K562 (cell line): ENCODE measurements at regions not wholly inside any gene's neighbourhood (a gene's known extent, or its start where the extent isn't known, plus 50 kb on each side); places are given as distances from the start of the nearest gene placed in this dataset.

ENCODE experiments used
- ATAC-seq: fragments of 200-7000 bp; cut with Tn5 transposase; 3 replicates; pipeline ENCODE4 v1.9.1; 2020; ENCODE audit warnings: moderate library complexity
- BruUV-seq: library from RNA; stranded (reverse); fragments of 400-500 nt; replicated peaks from 2 replicates; lab custom pipeline; 2021; lab: Mats Ljungman, UMichigan
- CTCF ChIA-PET: fragments of 300-600 bp; formaldehyde crosslinking; extraction: SDS; loops from one replicate; lab custom pipeline; 2021; ENCODE audit warnings: low intra/inter-chr PET ratio; lab: Yijun Ruan, JAX
- POLR2A ChIA-PET: fragments of 300-600, 350-650 bp; sonication (Branson Sonifier 250); formaldehyde crosslinking; extraction: SDS; loops from one replicate; lab custom pipeline; 2021; ENCODE audit warnings: antibody characterized with exemption, inconsistent platforms; lab: Yijun Ruan, JAX
- DNase-seq, 4 experiments: peaks; one replicate each; pipeline versions ENCODE4 v3.0.0 to v3.0.0-alpha.2; 2011 to 2018; ENCODE audit warnings: low spot score in 3 of 4, mixed read lengths in 3 of 4; ENCODE audit errors: extremely low read depth in 1 of 4
- FAIRE-seq: peaks from 2 replicates; lab custom pipeline; 2011; peaks lifted over from hg19 to GRCh38; lab: Jason Lieb, UNC
- H2AFZ ChIP-seq: 2 replicates; pipeline ENCODE4 v1.6.0; 2011; ENCODE audit warnings: low read depth, low read length, control low read depth, inconsistent platforms
- H3K27ac ChIP-seq: fragments of 200-600 bp; 3 replicates; pipeline ENCODE4 v1.8.0; 2011; ENCODE audit warnings: low read depth, mild to moderate bottlenecking, control low read depth, inconsistent platforms, low read length, moderate library complexity, mixed read lengths; ENCODE audit errors: extremely low read depth
- H3K27me3 ChIP-seq, 2 experiments: fragments of 300-600 bp in 1 of 2; 2 replicates in 1 of 2; 3 replicates in 1 of 2; pipeline versions ENCODE4 v1.6.0 to v1.8.0; 2011; ENCODE audit warnings: inconsistent platforms in 2 of 2, low read length in 2 of 2, mild to moderate bottlenecking in 1 of 2, mixed read lengths in 1 of 2, moderate library complexity in 1 of 2; ENCODE audit not compliant: control insufficient read depth in 2 of 2, insufficient read depth in 2 of 2
- H3K36me3 ChIP-seq: fragments of 300-600 bp; 3 replicates; pipeline ENCODE4 v1.8.0; 2011; ENCODE audit warnings: mild to moderate bottlenecking, low read length, inconsistent platforms; ENCODE audit not compliant: control insufficient read depth, insufficient read depth
- H3K4me1 ChIP-seq, 2 experiments: fragments of 200-600 bp in 1 of 2; replicated peaks in 1 of 2; 2 replicates in 1 of 2; 3 replicates in 1 of 2; pipeline versions ENCODE4 v1.5.1 to v1.8.0; 2011; ENCODE audit warnings: inconsistent platforms in 2 of 2, low read length in 2 of 2, mild to moderate bottlenecking in 1 of 2, mixed read lengths in 1 of 2, moderate library complexity in 1 of 2; ENCODE audit not compliant: control insufficient read depth in 2 of 2, insufficient read depth in 2 of 2
- H3K4me2 ChIP-seq: 2 replicates; pipeline ENCODE4 v1.6.1; 2011; ENCODE audit warnings: low read length, control low read depth, inconsistent platforms, mixed read lengths; ENCODE audit not compliant: insufficient read depth
- H3K4me3 ChIP-seq: fragments of 200-600 bp; sonication (generic), shearing (Covaris generic); 2 replicates; pipeline ENCODE4 v1.5.1; 2016; ENCODE audit warnings: control low read depth, inconsistent platforms
- H3K79me2 ChIP-seq: fragments of 200-600 bp; 3 replicates; pipeline ENCODE4 v1.8.0; 2011; ENCODE audit warnings: low read length, inconsistent platforms; ENCODE audit not compliant: control insufficient read depth, insufficient read depth
- H3K9ac ChIP-seq, 2 experiments: 2 replicates each; pipeline versions ENCODE4 v1.6.0 to v1.6.1; 2011; ENCODE audit warnings: low read depth in 2 of 2, low read length in 2 of 2, control low read depth in 1 of 2, inconsistent platforms in 1 of 2, mild to moderate bottlenecking in 1 of 2, mixed read lengths in 1 of 2; ENCODE audit not compliant: insufficient read depth in 1 of 2
- H3K9me1 ChIP-seq: one replicate; pipeline ENCODE4 v1.6.0; 2011; ENCODE audit warnings: inconsistent platforms, mild to moderate bottlenecking, low read length, moderate library complexity; ENCODE audit not compliant: control insufficient read depth, insufficient read depth
- H3K9me3 ChIP-seq: replicated peaks from 2 replicates; pipeline ENCODE4 v1.5.1; 2011; ENCODE audit warnings: low read depth, low read length, inconsistent platforms; ENCODE audit not compliant: control insufficient read depth, insufficient read depth
- H4K20me1 ChIP-seq: replicated peaks from 2 replicates; pipeline ENCODE4 v1.6.1; 2011; ENCODE audit warnings: low read length, inconsistent platforms, mixed read lengths; ENCODE audit not compliant: control insufficient read depth, insufficient read depth
- CBX2 ChIP-seq: fragments of 200-600 bp; sonication (generic); IDR thresholded peaks from one replicate; pipeline ENCODE4 v1.6.1; 2012; ENCODE audit warnings: mild to moderate bottlenecking, low read length, inconsistent platforms; ENCODE audit not compliant: insufficient read depth, poor library complexity, severe bottlenecking
- GABPA ChIP-seq: fragments of 200-800 bp; sonication (Bioruptor generic); conservative IDR thresholded peaks from 2 replicates; pipeline ENCODE4 v1.6.1; 2016; ENCODE audit warnings: low read depth, missing genetic modification characterization, missing compliant biosample characterization
- TSC22D4 ChIP-seq: fragments of 450-650 bp; IDR thresholded peaks from 2 replicates; pipeline ENCODE4 v1.6.1; 2016; ENCODE audit warnings: missing genetic modification characterization, missing biosample characterization, control low read depth
- WGBS: fragments of 100-300 bp; shearing (Covaris generic); methylation state at CpG from one replicate; pipeline ENCODE4 v1.1.6; 2016; ENCODE audit warnings: low coverage, mixed read lengths; ENCODE audit not compliant: insufficient coverage; ENCODE audit errors: missing lambda C conversion rate; 5-methylcytosine and 5-hydroxymethylcytosine counted together
- in situ Hi-C: fragments of 300-500 bp; cut with MboI; formaldehyde crosslinking; loops from 4 replicates; pipeline ENCODE4 v1.15.0; 2018; ENCODE audit warnings: inconsistent platforms, mixed read lengths
- intact Hi-C: fragments of 100-400 bp; cut with micrococcal nuclease; formaldehyde crosslinking; loops from 2 replicates; pipeline ENCODE4 v1.14.2; 2022
- TF ChIP-seq, protein P1 (sequence below): fragments of 200-400 bp; formaldehyde crosslinking; IDR thresholded peaks from 2 replicates; pipeline ENCODE4 v1.6.1; 2017; ENCODE audit warnings: mild to moderate bottlenecking, low read depth, low read length, moderate library complexity

DNA sequence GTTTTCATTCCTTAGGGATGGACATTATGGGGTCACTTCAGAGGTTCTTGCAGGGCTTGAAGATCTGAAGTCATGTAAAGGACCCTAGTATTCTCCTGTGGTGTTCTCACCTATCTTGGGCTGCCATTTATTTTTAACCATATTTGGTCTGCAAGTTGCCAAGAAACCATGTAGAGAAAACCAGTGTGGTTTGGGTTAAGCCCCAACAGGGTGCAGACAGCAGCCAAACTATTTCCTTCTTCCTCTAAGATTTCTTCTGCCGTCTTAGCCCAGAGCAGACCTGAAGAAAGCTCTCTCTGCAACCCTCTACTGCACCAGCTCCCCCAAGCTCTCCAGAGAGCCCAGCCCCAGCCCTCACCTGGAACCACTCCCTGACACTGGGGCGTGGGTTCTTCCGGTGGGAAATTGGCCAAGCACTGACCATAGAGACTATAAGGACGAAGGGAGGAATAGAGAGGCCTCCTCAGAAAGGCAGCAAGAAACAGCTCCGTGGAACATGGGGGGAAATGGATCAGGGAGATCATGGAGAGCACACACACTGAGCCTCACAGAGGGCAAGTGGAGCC lies 136.6 kb downstream of the SYF2 start (continued):
- no peak for TF ChIP-seq CBX2

DNA sequence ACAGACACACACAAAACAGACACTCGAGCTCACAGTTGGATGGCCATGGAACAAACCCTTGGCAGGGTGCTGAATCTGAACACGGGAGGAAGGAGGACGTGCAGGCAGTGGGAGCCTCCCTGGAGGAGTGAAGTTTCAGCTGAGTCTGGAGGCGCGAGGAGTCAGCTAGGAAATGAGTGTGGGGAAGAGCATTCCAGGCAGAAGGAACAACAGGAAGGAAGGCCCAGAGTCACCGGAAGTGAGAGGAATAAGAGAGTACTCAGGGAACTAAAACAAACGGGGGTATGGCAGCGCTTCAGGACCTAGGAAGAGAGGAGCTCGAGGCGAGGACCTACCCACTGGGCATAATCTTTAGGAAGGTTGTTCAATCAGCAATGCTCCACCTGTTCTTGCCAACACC lies 137.3 kb downstream of the SYF2 start:
- WGBS, result 9% methylated on average over 10 of the region's 10 CpGs
- peaks cover 2 to 41% of the 10 kb centered on the region in 2 experiments; a peak in 3 of 5 replicates for H3K27me3 ChIP-seq

More for the DNA sequence above, 137.3 kb downstream of the SYF2 start:
- no peaks in the 10 kb centered on the region for H3K9me1 ChIP-seq
- H4K20me1 ChIP-seq, result no peaks in the 10 kb centered on the region
- no peaks in the 10 kb centered on the region for H3K79me2 ChIP-seq
- FAIRE-seq, result no peak
- H3K9me3 ChIP-seq, result no peaks in the 10 kb centered on the region; the same call in 1 of the 2 replicates
- no peak overlapping the region for H3K27ac ChIP-seq
- TF ChIP-seq TSC22D4, result no peak
- TF ChIP-seq GABPA, result 0 out of 2 replicates have a peak, but pooled peaks have one; percentile 10
- TF ChIP-seq, protein P1, sequence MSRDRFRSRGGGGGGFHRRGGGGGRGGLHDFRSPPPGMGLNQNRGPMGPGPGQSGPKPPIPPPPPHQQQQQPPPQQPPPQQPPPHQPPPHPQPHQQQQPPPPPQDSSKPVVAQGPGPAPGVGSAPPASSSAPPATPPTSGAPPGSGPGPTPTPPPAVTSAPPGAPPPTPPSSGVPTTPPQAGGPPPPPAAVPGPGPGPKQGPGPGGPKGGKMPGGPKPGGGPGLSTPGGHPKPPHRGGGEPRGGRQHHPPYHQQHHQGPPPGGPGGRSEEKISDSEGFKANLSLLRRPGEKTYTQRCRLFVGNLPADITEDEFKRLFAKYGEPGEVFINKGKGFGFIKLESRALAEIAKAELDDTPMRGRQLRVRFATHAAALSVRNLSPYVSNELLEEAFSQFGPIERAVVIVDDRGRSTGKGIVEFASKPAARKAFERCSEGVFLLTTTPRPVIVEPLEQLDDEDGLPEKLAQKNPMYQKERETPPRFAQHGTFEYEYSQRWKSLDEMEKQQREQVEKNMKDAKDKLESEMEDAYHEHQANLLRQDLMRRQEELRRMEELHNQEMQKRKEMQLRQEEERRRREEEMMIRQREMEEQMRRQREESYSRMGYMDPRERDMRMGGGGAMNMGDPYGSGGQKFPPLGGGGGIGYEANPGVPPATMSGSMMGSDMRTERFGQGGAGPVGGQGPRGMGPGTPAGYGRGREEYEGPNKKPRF, result no peak
- no peak overlapping the region for H3K4me3 ChIP-seq
- no peak for ATAC-seq
- no peaks in the 10 kb centered on the region for H3K36me3 ChIP-seq
- in situ Hi-C loops, result no loop called here
- H2AFZ ChIP-seq, result no peak overlapping the region
- CTCF ChIA-PET, result interaction anchor here (0.6 kb wide), 1 partner anchor 106 kb away, joined by 3 read pairs; no protein-coding TSS in a partner anchor
- intact Hi-C loops, result no loop called here
- H3K9ac ChIP-seq, result no peak overlapping the region
- H3K4me2 ChIP-seq, result no peak overlapping the region
- no TSS peak for BruUV-seq
- POLR2A ChIA-PET, result interaction anchor here (1.0 kb wide), 1 partner anchor 14 kb away, joined by 5 read pairs; no protein-coding TSS in a partner anchor
- H3K4me1 ChIP-seq, result peaks cover 0 to 4% of the 10 kb centered on the region in 2 experiments; a peak in 2 of 5 replicates
- DNase-seq, result no peak
